HuH-7 (cell line): ENCODE measurements at regions not wholly inside any gene's neighbourhood (a gene's known extent, or its start where the extent isn't known, plus 50 kb on each side); places are given as distances from the start of the nearest gene placed in this dataset.

Experiments used
- DNase-seq: peaks from one replicate; pipeline ENCODE4 v3.0.0; 2011; ENCODE audit warnings: low spot score

DNA sequence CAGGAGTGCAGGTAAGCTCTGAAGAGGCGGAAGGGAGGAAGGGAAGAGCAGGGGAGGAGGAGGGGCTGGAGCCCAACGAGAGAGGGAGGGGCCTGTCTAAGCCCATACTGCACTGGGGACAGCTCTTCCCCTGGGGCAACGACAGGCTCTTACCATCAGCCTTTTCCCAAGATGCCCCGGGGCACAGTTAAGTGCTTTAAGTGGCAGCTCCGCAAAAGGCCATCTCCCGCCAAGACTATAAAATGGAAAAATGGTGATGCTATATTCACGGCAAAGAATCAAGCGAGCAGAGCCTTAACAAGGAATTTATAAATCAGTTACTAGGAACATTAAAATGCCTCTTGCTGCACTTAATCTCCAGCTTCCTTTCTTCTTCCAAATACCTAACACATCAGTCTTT is 110.2 kb upstream of the NLRP1 start:
- no peak for DNase-seq

DNA sequence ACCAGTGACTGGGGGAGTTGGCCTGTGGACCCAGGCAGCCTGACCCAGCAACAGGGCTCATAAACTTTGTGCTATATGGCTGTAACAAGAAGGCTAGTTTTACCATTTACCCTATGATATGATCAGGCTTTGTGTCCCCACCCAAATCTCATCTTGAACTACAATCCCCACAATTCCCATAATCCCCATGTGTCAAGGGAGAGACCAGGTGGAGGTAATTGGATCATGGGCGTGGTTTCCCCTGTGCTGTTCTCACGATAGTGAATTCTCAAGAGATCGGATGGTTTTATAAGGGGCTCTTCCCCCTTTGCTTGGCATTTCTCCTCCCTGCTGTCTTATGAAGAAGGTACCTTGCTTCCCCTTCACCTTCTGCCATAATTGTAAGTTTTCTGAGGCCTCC is 111.2 kb upstream of the NLRP1 start:
- DNase-seq = no peak

DNA sequence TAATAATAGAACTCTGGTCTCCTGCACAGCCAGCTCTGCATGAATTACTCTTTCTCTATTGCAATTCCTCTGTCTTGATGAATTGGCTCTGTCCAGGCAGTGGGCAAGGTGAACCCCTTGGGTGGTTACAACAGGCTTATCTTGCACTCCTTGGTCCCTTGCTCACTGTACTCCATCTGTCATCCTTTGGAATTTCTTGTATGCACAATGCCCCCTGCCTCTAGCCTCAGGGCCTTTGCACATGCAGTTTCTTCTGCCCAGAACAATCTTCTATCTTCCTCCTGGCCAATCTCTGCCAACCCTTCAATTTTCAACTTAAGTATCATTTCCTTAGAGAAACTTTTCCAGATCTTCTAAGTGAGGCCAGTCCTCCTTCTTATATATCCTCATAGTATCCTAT is 114.7 kb upstream of the NLRP1 start:
- DNase-seq = no peak

DNA sequence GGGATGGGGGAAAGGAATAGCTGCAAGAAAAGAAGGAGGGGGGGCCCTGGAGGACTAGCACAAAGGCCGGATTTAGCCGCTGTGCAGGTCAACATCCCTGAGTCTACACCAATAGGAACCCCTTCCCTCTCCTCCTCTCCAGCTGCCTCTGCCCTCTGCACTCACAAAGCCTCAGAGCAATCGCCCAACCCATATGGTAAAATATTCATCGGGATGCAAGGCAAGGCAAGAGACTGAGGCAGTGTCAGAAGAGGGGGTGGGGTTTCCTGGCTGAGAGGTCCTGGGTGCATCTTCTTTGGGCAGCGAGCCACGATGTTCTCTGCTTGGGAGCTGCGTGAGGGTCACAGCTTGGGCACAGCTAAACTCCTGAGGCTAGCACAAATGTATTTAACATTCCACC is 115.5 kb upstream of the NLRP1 start:
- DNase-seq = no peak

DNA sequence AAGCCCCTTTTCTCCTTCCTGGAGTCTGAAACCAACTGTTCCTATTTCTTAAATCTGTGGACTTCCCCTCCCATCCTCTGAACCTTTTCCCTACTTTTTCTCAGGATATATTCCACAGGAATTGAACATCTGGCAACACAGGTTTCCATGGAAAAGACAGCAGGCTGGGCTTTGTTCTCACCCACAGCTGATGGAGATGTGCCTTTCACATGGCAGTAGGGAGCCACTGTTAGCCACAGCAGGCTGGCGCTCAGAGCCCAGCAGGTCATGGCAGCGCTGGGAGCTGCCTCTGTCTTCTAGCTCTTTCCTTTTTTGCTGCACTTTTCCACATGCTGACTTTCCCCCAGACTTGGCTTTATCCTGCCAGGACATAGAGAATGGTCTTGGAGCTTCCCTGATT is 116.4 kb upstream of the NLRP1 start:
- DNase-seq = no peak

DNA sequence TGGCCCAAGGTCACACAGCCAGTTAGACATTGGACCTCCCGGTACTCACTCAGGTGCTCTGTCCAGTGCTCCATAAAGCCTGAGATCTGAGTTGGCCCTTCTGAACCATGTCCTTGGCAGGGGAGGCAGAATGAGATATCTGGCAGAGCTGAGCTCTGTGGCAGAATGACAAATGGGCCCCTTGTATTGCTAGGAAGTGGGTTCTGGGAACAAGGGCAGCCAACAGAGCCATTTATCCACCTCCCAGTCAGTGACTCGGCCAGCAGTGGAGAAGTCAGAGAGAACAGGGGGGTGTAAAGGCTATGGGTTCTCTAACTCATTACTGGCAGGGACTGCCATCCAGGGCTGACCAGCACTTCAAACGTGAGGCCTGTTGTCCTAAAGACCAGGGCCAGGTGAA is 117.1 kb upstream of the NLRP1 start:
- DNase-seq = no peak

DNA sequence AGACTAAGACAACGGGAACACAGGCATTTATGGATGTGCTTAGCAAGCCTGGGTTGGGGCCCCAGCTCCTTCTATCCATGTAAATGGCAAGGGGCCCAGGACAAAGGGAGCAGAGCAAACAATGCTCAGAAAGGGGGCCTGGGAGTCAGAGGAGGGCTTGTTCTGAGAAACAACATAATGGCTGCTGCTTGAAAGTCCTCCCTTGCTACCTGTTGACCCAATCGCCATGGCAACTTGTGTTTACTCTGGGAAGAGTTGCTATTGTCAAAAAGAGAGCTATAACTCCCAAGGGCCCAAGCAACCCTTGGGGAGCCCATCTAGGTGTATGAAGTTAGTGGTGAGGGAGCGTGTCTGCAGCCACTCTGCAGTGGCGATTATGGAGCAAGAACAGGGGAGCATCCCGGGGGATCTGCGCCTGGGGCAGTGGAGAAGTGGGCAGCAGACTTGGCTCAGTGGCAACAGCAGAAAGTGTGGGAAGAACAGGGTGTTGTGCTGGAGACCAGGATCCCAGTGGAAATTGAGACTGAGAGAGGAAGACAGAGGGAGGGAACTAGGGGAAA is 118.7 kb upstream of the NLRP1 start:
- no peak for DNase-seq

DNA sequence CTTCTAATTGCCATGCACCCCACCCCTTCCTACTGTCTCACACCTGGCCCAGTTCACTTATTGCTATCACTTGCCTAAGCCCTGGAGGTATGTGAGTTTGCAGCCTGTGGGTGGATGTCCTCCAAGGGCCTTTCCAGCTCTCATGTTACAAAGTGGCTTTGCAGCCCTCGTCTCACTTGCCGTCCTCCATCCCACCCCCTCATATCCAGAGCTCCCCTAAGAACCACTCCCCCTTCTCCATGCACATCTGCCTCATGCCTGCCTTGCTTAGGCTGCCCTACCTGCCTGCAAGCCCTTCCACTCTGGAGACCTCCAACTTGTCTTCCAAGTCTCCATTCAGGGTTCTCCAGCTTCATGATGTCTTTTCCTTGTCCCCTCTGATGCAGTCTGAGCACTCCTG is 119.4 kb upstream of the NLRP1 start:
- DNase-seq = no peak

DNA sequence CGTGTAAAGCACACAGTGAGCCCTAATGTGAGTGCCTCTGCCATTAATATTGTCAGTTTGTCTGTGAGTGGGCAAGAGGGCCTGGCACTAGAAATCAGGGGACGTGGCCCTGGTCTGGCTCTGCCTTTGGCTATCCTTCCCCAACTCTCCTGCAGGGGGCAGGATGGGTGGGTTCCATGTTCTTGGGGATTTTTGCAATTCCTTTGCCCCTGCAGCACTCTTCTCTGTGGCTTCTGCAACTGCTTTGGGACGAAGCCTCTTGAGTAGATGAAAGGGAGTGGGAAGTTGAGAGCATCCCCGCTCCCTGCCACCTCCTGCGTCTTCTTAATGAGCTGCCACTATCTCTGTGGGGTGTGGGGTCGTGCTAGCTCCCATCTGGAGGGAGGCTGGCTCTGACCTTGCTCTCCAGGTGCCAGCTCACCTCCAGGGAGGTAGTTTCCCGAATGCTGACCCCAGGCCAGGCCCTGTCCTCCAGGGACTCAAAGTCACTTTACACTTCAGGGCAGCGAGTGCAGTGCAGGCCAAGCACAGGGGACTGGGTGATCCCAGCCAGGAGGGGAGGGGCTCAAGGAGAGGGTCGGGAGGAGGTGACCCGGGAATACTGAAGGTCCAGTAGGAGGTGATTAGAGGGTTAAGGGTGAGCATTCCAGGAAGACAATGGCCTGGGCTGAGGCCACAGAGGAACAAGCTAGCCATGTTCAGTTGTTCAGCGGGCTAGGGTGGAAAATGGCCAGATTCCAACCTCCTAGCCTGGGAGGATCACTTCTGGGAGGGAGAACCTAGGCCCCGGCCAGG is 121.0 kb upstream of the NLRP1 start:
- peak; percentile 15 for DNase-seq

DNA sequence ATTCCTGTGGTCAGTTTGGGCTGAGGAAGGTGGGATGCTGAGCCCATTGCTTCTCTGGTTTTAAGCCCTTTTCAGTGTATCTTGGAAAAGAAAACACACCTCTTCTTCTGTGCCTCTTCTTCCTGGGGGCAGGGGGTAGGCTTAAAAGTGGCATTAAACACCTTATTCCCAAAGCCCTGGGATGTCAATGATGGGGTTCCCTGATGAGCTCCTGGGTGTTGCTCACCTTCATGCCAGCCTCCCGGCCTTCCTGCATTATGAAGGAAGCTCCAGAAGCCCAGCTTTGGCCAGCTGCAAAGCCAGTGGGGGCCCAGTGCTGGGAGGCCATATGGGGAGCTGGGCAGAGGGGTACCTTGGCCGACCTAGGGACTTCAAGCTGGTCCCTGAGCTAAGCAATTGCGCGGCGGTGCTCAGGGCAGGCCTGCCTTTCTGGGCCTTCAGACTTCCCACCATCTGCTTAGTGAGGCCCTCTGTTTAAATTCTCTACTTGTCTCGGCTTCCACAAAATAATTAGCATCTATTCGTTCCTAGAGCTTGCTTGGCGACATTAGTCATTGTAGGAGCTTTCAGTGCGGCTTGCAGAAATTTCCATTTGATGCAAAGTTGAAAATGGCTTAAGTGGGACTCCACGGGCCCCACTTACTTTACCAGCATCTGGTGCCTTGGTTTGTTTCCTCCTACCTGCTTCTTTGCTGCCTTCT is 121.7 kb upstream of the NLRP1 start:
- no peak for DNase-seq

DNA sequence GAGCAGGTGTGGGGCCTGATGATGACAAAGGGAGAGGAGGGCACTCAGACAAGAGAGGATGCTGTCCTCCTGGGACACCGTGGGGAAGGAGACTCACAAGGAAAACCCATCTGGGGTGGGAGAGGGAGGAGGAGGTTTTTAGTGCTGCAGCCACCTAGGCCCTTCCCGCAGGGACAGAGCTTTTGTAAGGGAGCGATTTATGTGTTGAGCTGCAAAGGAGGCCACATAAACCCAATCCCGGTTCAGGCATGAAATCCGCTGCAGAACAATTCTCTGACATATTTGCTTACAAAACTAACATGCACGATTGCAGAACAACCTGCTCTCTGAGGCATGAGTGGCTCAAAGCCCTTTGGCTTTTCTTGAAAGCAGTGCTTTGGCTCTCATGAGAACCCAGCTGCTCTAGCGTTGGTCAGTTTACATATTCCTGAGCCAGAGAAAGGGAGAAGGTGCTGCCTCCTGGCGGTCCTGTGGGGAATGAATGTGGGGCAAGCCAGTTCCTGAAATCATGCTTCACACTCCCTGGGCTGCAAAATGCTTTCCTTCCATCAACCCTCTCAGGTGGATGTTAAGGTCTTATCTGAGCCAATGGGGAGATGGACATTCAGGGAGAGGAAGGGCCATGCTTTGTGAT is 122.4 kb upstream of the NLRP1 start:
- peak; percentile 46 for DNase-seq

DNA sequence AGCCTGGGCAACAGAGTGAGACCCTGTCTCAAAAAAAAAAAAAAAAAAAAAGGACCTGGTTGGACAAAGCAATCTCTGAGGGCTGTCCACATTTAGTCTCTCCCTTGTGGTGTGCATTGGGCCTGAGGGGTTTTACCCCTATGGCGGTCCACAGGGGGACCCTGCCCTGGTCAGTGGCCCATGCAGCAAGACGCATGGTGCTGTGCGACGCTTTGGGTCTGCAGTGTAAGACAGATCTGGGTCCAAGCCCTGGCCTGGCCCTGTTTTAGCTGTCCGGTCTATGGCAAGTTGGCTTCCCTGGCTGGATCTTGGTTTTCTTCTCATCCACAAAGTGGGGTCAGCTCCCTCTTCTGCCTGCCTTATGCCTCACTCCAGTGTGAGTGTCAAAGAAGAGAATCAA is 123.2 kb upstream of the NLRP1 start:
- DNase-seq = no peak

DNA sequence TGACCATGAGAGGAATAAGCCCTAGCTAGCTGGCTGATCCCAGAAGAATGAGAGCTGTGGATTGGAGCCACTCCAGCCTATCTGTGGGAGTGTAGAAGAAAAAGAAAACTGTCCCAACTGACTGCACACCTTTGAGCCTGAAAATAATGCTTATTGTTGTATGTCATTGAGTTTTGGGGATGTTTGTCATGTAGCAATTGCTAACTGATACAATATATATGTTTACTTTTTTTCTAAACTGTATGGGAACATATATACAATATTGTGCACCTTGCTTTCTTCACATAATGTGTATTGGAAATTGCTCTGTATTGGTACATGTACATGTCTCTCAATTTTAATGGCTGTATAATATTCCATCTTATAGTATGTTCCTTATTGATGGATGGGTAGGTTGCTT is 124.0 kb upstream of the NLRP1 start:
- no peak for DNase-seq

DNA sequence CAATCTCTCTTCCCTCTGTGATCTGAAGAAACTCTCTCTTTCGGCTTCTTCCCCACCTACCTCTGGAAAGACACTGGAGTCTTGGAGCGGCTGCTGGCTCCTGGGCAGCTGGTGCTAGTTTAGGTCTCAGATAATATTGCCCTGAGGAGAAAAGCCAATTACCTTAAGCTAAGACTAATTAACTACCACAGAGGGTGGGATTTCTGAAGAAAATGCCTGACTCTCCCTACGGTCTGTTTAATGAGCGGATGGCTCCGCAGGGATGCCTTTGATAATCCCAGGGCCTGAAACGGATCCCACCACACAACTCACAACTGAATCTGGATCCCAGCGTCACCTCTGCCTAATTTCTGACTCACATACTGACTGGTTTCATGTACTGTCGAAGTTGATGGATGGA is 127.0 kb upstream of the NLRP1 start:
- no peak for DNase-seq

DNA sequence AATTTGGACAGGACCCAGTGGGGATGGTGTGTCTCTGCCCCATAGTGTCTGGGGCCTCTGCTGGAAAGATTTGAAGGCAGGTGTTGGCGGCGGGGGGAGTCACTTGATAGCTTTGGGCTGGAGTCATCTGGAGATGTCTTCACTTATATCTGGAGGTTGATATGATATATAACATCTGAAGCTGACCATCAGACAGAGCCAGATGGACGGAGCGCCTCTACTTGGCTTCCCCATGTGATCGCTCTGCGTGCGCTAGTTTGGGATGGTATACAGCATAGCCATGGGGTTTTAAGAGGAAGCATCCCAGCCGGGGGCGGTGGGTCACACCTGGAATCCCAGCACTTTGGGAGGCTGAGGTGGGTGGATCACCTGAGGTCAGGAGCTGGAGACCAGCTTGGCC is 130.7 kb upstream of the NLRP1 start:
- no peak for DNase-seq

DNA sequence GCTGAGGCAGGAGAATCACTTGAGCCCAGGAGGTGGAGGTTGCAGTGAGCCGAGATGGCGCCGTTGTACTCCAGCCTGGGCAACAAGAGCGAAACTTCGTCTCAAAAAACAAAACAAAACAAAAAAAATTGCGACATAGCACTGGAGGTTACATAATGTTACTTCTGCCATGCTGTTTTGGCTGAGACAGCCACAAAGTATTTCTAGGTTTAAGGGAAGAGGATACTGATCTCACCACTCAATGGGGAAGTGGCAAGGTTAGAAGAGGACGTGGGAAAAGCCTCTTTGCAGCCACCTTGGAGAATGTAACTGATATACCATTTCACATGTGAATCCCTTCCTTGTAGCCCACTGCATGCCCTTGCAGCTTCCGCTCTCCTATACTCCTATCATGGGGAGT is 131.2 kb upstream of the NLRP1 start:
- no peak for DNase-seq

DNA sequence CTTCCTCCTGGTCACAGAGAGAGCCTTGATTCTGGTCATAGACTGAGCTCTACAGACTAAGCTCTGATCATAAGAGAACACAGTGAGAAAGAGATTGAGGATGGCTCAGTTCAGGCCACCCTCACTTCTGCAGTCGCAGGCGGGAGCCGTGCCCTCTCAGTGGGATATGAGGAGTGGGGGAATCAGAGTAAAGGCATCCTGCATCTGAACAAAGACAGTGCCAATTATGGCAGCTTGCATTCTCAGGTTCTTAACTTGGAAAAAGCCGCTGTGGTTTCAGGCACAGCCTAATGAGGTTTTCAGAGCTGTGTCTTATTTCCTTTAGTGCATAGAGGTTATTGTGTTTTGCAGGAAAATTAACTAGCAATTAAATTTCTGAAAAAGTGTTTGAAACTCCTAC is 134.4 kb upstream of the NLRP1 start:
- DNase-seq = no peak

DNA sequence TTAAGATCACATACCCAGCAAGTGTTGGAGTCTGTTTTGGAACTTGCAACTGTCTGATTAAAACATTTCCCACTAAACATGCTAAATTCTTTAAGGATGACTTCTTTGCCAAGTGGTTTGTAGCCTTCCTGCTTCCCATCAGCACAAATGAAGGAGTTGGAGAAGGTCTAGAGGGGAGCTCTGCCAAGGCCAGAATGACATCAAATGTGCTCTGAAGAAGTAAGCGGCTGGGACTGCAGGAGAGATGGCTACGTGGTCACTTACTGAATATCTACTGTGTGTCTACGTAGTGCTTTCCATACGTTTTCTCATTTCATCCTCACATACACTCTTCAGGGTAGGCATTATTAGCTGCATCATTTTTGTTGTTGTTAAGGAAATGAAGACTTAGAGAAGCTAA is 135.7 kb upstream of the NLRP1 start:
- DNase-seq = no peak

DNA sequence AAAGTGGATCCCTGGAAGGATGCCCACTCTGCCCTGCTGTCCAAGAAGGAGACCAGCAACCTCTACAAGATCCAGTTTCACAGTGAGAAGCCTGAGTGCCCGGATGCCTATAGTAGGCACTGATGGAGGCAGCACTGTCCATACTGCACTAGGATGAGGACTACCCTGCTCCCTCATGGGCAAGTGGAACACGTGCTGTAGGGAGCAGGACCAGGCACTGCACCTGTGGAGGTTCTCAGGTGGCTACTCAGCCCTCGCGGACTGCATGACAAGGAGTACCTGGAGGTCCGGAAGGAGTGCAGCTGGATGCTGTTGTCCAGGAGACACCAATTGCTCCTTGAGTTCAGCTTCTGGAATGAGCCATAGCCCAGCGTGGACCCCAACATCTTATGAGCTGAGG is 146.1 kb upstream of the NLRP1 start:
- no peak for DNase-seq

DNA sequence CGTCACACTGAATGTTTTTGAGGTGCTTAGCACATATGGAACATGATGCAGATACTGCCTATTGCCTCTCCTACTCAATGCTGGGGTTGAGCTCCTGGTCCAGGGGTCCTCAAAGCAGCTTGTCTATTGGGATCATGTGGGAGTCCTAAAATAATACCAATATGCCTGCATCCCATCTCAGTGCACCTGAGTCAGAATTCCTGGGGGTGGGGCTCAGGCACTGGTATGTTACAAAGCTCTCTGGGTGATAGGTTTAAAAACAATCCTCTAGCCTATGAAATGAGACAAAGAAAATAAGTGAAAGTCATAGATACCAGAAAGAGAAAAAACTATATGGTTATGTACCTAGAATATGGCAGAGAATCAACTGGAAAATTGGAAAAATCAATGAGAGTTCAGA is 156.6 kb upstream of the NLRP1 start:
- no peak for DNase-seq

DNA sequence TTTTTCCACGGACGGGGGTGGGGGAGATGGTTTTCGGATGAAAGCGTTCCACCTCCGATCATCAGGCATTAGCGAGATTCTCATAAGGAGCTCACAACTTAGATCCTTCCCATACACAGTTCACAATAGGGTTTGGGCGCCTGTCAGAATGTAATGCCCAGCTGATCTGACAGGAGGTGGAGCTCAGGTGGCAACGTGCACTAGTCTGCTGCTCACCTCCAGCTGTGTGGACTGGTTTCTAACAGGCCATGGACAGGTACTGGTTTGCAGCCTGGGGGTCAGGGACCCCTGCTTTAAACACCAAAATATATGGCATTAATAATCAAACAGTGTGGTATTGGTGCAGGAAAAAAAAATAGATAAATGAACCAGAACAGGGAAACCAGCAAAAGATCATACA is 157.5 kb upstream of the NLRP1 start:
- DNase-seq = no peak

DNA sequence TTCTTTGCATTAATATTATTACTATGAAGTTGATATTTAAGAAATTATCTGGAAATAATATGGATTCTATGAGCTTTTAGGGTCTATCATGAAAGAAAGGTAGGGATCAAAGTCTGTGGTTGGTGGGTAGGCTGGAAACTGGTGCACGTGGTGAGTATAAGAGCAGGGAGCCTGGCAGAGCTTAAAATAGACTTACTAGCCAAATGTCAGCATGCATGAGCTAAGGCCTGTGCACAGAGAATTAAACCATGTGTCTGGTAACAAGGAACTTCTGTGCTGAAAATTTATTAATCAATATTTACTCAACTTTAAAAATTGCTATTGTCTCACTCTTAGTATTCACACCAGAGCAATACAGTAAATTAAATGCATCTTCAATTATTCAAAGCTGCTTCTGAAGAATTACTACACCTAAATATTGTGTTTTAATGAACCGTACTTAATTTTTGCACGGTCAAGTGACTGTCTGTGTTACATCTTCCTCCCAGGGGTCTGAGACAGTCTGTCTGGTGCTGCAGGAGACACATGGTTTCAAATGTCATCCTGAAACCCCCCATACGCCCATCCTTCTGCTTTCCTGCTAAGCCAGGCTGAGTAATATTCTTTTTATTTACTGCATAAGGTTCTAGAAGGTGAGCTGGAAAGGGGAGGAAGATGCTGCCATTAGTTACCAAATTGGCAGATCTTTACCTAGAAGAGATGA is 161.0 kb upstream of the NLRP1 start:
- no peak for DNase-seq

DNA sequence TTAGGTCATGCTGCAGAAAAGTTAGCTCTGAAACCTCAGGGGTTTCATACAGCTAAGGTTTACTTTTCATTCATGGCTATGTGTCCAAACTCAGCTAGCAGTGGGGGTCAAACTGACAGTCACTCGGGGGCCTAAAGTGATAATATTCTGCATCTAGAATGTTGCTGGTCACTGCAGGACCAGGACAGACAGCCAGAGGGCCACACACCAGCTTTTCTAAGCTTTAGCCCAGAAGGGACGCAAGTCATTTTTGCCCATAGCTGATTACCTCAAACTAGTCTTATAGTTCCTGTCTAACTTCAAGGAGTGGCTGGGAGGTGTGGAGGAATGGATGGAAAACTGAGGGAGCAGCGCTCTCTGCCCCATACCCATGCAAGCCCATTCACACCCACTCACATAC is 163.0 kb upstream of the NLRP1 start:
- DNase-seq = no peak
